ENCODE measurements at regions not wholly inside any gene's neighbourhood (a gene's known extent, or its start where the extent isn't known, plus 50 kb on each side); places are given as distances from the start of the nearest gene placed in this dataset.
"Not testable (repeated sequence)": the region's sequence is repeated elsewhere in the genome, so short reads cannot be mapped to it uniquely, and the experiment has no call there.

GRCh38 chr1:175250027-175250426 lies 57.5 kb upstream of the KIAA0040 start:
- DNase-seq (ENCODE audit: low read depth, low spot score) (no peak), FAIRE-seq (no peak)
- Histone ChIP-seq H3K4me2 (ENCODE audit: insufficient read depth, low read length) (no peak overlapping the region), H3K9me3 (replicated peaks; ENCODE audit: control insufficient read depth, insufficient read depth, low read length) (no peaks in the 10 kb centered on the region), H3K36me3 (ENCODE audit: control insufficient read depth in 2 of 2, extremely low read depth in 1 of 2, insufficient read depth in 2 of 2, low read length in 2 of 2) (no peaks in the 10 kb centered on the region), H3K4me1 (ENCODE audit: control insufficient read depth, extremely low read depth, insufficient read depth, low read length) (no peaks in the 10 kb centered on the region), H3K4me3 (replicated peaks in 1 of 3; ENCODE audit: insufficient read depth in 1 of 3, low read depth in 1 of 3, low read length in 3 of 3) (no peak overlapping the region), H3K27me3 (ENCODE audit: control insufficient read depth in 2 of 2, insufficient read depth in 2 of 2, low read length in 2 of 2) (peaks cover 0 to 4% of the 10 kb centered on the region in 2 experiments), H2AFZ (ENCODE audit: low read depth, low read length) (no peak overlapping the region), H3K27ac (ENCODE audit: insufficient read depth, low read depth, low read length) (no peak overlapping the region), H4K20me1 (replicated peaks; ENCODE audit: control insufficient read depth, extremely low read depth, insufficient read depth, low read length) (no peaks in the 10 kb centered on the region), H3K9me1 (replicated peaks; ENCODE audit: control insufficient read depth, extremely low read depth, insufficient read depth, low read length) (no peaks in the 10 kb centered on the region), H3K79me2 (ENCODE audit: control insufficient read depth, insufficient read depth, low read length) (no peaks in the 10 kb centered on the region), H3K9ac (replicated peaks; ENCODE audit: extremely low read depth, insufficient read depth, low read length) (no peak overlapping the region)
- intact Hi-C loops (cut with micrococcal nuclease) (no loop called here), dilution Hi-C loops (cut with MboI; ENCODE audit: extremely low pct_ligation_motif_present, low sequenced_read_pairs) (no loop called here)
- BruUV-seq (replicated peaks): no TSS peak
- TF ChIP-seq POLR2AphosphoS5 (IDR thresholded peaks at IDR 0.05; ENCODE audit: insufficient read depth, low read depth, low read length) (no peak), EZH2 (IDR thresholded peaks at IDR 0.05; ENCODE audit: borderline replicate concordance, low read depth, low read length, severe bottlenecking) (no peak), POLR2A (IDR thresholded peaks at IDR 0.05; ENCODE audit: low read depth, low read length) (no peak), CTCF (IDR thresholded peaks at IDR 0.05; ENCODE audit: extremely low read depth in 1 of 2, insufficient read depth in 1 of 2, low read depth in 1 of 2, low read length in 2 of 2) (no peak), JUN (IDR thresholded peaks at IDR 0.05; ENCODE audit: borderline replicate concordance, insufficient read depth, insufficient read length, low read depth) (no peak), MYC (IDR thresholded peaks at IDR 0.05; ENCODE audit: low read depth, low read length) (no peak), FOS (IDR thresholded peaks at IDR 0.05; ENCODE audit: borderline replicate concordance, insufficient read depth, low read length) (no peak), MAX (IDR thresholded peaks at IDR 0.05; ENCODE audit: insufficient read depth, insufficient read length) (no peak), GATA2 (IDR thresholded peaks at IDR 0.05; ENCODE audit: insufficient read depth, insufficient read length, low read depth, low read length) (no peak)
- ChIA-PET CTCF (no interaction called here), POLR2A (no interaction called here)

- H3K27ac ChIP-seq (ENCODE audit: insufficient read depth, low read depth, low read length); BruUV-seq (replicated peaks); H3K36me3 ChIP-seq (ENCODE audit: control insufficient read depth in 2 of 2, extremely low read depth in 1 of 2, insufficient read depth in 2 of 2, low read length in 2 of 2); H2AFZ ChIP-seq (ENCODE audit: low read depth, low read length); H4K20me1 ChIP-seq (replicated peaks; ENCODE audit: control insufficient read depth, extremely low read depth, insufficient read depth, low read length); POLR2A ChIA-PET; H3K9me1 ChIP-seq (replicated peaks; ENCODE audit: control insufficient read depth, extremely low read depth, insufficient read depth, low read length); intact Hi-C loops (cut with micrococcal nuclease); H3K9me3 ChIP-seq (replicated peaks; ENCODE audit: control insufficient read depth, insufficient read depth, low read length); H3K27me3 ChIP-seq (ENCODE audit: control insufficient read depth in 2 of 2, insufficient read depth in 2 of 2, low read length in 2 of 2); H3K4me1 ChIP-seq (ENCODE audit: control insufficient read depth, extremely low read depth, insufficient read depth, low read length); H3K4me3 ChIP-seq (replicated peaks in 1 of 3; ENCODE audit: insufficient read depth in 1 of 3, low read depth in 1 of 3, low read length in 3 of 3); FAIRE-seq; H3K79me2 ChIP-seq (ENCODE audit: control insufficient read depth, insufficient read depth, low read length); DNase-seq (ENCODE audit: low read depth, low spot score); H3K4me2 ChIP-seq (ENCODE audit: insufficient read depth, low read length); H3K9ac ChIP-seq (replicated peaks; ENCODE audit: extremely low read depth, insufficient read depth, low read length); CTCF ChIA-PET; dilution Hi-C loops (cut with MboI; ENCODE audit: extremely low pct_ligation_motif_present, low sequenced_read_pairs): not testable (repeated sequence)
These were observed 55.5 kb upstream of the KIAA0040 start for GRCh38 chr1:175248036-175248435.

GRCh38 chr1:175247056-175247455 lies 54.5 kb upstream of the KIAA0040 start:
- H3K4me3 ChIP-seq (replicated peaks in 1 of 3; ENCODE audit: insufficient read depth in 1 of 3, low read depth in 1 of 3, low read length in 3 of 3); H2AFZ ChIP-seq (ENCODE audit: low read depth, low read length); dilution Hi-C loops (cut with MboI; ENCODE audit: extremely low pct_ligation_motif_present, low sequenced_read_pairs); intact Hi-C loops (cut with micrococcal nuclease); H4K20me1 ChIP-seq (replicated peaks; ENCODE audit: control insufficient read depth, extremely low read depth, insufficient read depth, low read length); H3K9me3 ChIP-seq (replicated peaks; ENCODE audit: control insufficient read depth, insufficient read depth, low read length); BruUV-seq (replicated peaks); H3K27ac ChIP-seq (ENCODE audit: insufficient read depth, low read depth, low read length); H3K27me3 ChIP-seq (ENCODE audit: control insufficient read depth in 2 of 2, insufficient read depth in 2 of 2, low read length in 2 of 2); CTCF ChIA-PET; H3K36me3 ChIP-seq (ENCODE audit: control insufficient read depth in 2 of 2, extremely low read depth in 1 of 2, insufficient read depth in 2 of 2, low read length in 2 of 2); H3K4me1 ChIP-seq (ENCODE audit: control insufficient read depth, extremely low read depth, insufficient read depth, low read length); H3K4me2 ChIP-seq (ENCODE audit: insufficient read depth, low read length); H3K79me2 ChIP-seq (ENCODE audit: control insufficient read depth, insufficient read depth, low read length); DNase-seq (ENCODE audit: low read depth, low spot score); H3K9me1 ChIP-seq (replicated peaks; ENCODE audit: control insufficient read depth, extremely low read depth, insufficient read depth, low read length); H3K9ac ChIP-seq (replicated peaks; ENCODE audit: extremely low read depth, insufficient read depth, low read length); FAIRE-seq; POLR2A ChIA-PET: not testable (repeated sequence)

All from endothelial cell of umbilical vein (primary cell).